RPMI7951 (cell line): ENCODE measurements at regions not wholly inside any gene's neighbourhood (a gene's known extent, or its start where the extent isn't known, plus 50 kb on each side); places are given as distances from the start of the nearest gene placed in this dataset.
"Not testable (repeated sequence)": the region's sequence is repeated elsewhere in the genome, so short reads cannot be mapped to it uniquely, and the experiment has no call there.

Source experiments
- DNase-seq: peaks from one replicate; pipeline ENCODE4 v3.0.0-alpha.2; 2012; ENCODE audit warnings: low read depth

- DNase-seq = no peak
Observed at GRCh38 chr5:171542525-171543140, 123.2 kb downstream of the FGF18 start.

GRCh38 chr5:171543148-171543815 lies 123.8 kb downstream of the FGF18 start:
- no peak for DNase-seq

- no peak for DNase-seq
Observed at GRCh38 chr5:171544913-171545765, 125.7 kb downstream of the FGF18 start.

GRCh38 chr5:171549274-171549673 lies 129.8 kb downstream of the FGF18 start:
- no peak for DNase-seq

- DNase-seq = not testable (repeated sequence)
Observed at GRCh38 chr5:171553817-171554216, 134.4 kb downstream of the FGF18 start.

GRCh38 chr5:171555160-171555559 lies 135.7 kb downstream of the FGF18 start:
- no peak for DNase-seq

- peak; percentile 48 for DNase-seq
Observed at GRCh38 chr5:171562822-171563221, 143.4 kb downstream of the FGF18 start.

GRCh38 chr5:171568389-171568788 lies 148.9 kb downstream of the FGF18 start:
- no peak for DNase-seq

- no peak for DNase-seq
Observed at GRCh38 chr5:171569065-171569712, 149.7 kb downstream of the FGF18 start.

- DNase-seq = no peak
Observed at GRCh38 chr5:171570244-171570825, 150.9 kb downstream of the FGF18 start.

GRCh38 chr5:171571663-171572062 lies 152.2 kb downstream of the FGF18 start:
- peak; percentile 83 for DNase-seq

- no peak for DNase-seq
Observed at GRCh38 chr5:171573021-171573420, 153.6 kb downstream of the FGF18 start.

GRCh38 chr5:171573451-171574225 lies 154.2 kb downstream of the FGF18 start:
- DNase-seq = no peak

- no peak for DNase-seq
Observed at GRCh38 chr5:171574376-171574775, 154.9 kb downstream of the FGF18 start.

GRCh38 chr5:171575386-171575785 lies 155.9 kb downstream of the FGF18 start:
- DNase-seq = no peak

GRCh38 chr5:171575808-171576207 lies 156.4 kb downstream of the FGF18 start:
- no peak for DNase-seq

GRCh38 chr5:171577042-171577758 lies 157.8 kb downstream of the FGF18 start:
- no peak for DNase-seq

GRCh38 chr5:171578049-171578828 lies 158.8 kb downstream of the FGF18 start:
- no peak for DNase-seq

- no peak for DNase-seq
Observed at GRCh38 chr5:171578829-171579491, 159.5 kb downstream of the FGF18 start.
